ENCODE measurements at regions not wholly inside any gene's neighbourhood (a gene's known extent, or its start where the extent isn't known, plus 50 kb on each side); places are given as distances from the start of the nearest gene placed in this dataset.
A peak's percentile ranks its signal among the peaks of the same experiment; 100 is the strongest.

DNA sequence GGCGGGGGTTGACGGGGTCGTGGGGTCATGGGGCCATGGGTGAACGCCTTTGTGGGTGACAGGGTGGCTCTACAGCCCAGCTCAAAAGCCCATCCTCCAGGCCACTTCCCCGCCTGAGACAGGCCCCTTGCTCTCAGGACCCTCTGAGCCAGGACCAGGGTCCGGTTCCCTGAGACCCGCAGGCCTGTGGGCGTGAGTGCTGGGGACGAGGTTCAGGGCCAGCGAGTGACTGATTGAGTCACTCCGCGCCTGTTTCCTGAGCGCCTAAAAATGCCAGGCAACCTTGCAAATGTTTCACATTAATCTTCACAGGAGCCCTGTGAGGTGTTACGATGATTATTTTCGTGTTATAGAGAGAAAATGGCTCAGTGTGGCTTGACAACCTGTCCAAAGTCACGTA lies 97.8 kb downstream of the ZNF674 start:
- intact Hi-C loops (cut with DNase I), result no loop called here
- DNase-seq (ENCODE audit: low spot score) (no peak), ATAC-seq (no peak)

DNA sequence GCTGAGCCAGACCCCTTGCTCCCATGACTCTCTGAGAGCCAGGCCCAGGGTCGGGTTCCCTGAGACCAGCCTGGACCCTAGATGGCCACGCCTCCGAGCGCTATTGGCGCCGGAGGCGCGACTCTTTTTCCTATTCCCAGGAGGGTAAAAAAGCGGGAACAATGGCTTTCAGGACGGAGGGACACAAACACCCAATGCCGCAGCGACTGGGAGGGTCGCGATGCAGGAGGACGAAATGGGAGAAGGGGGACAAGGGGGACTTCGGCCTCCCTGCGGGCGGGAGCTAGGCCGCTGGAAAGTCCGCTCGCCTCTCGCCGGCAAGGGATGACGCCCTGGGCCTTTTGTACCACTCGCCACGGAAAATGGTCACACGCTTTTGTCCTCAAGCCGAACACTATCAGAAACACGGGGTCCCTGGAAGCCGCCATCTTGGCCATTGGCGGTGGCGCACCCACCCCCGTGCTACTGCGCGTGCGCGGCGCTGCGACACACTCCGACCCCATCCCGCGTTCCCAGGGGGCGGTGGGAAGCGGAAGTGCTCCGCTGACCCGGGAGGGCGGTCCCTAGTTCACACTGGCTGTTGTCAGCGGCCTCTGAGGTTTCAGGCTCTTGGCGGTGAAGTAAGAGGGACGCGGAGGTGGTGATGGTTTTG lies 98.4 kb downstream of the ZNF674 start:
- intact Hi-C loops (cut with DNase I), result no loop called here
- ATAC-seq (peak; percentile 99), DNase-seq (ENCODE audit: low spot score) (peak; percentile 90)

DNA sequence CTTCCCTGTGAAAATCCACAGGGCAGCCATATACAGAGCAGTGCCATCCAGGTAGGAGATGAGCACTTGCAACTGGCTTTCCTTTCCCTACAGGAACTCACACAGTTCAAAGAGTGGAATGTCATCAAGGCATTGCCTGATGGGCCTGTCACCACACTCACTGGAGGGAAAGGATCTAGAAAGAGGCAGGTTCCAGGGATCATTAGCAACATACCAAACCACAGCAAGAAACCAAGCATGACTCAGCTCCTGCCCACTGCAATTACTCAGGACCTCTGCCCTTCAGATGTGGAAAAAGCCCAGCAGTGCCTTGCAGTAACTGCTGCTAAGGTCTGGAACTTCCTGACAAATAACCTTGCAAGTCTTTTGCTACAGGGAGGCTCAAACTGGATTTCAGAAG lies 101.2 kb downstream of the ZNF674 start:
- no peak for DNase-seq (ENCODE audit: low spot score)
- no peak for ATAC-seq
- intact Hi-C loops (cut with DNase I), result no loop called here

DNA sequence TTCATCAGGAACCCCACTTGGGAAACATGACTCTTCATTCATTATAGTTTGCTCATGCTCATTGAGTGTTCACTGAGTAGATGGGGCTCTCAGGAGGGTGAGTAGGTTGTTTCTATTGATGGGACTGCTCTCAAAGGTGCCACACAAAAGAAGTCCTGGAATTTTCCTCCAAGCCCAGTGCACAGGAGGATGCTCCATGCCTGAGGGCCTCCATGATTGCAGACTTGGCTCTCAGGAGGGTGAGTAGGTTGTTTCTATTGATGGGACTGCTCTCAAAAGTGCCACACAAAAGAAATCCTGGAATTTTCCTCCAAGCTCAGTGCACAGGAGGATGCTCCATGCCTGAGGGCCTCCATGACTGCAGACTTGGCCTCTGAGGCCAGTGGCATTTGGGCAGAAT lies 108.5 kb downstream of the ZNF674 start:
- intact Hi-C loops (cut with DNase I), result no loop called here
- ATAC-seq (no peak), DNase-seq (ENCODE audit: low spot score) (no peak)

DNA sequence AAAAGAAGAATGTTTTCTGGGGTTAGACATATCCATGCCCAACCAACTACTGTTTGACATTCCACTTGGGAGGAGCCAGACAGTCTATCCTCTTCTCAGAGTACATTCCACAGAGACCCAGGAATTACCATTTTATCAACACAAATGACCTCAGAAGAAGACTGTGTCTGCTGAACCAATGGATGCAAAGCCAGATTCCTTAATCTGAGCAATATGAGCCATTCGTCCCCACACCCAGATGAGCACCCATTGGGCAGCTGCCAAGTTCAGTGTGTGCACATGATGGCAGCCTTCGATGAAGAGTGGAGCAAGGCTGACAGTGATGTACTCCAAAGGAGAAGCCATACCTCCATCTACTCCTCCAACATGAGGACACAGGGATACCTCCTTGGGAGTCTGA lies 111.3 kb downstream of the ZNF674 start:
- no peak for DNase-seq (ENCODE audit: low spot score)
- intact Hi-C loops (cut with DNase I), result no loop called here
- no peak for ATAC-seq

DNA sequence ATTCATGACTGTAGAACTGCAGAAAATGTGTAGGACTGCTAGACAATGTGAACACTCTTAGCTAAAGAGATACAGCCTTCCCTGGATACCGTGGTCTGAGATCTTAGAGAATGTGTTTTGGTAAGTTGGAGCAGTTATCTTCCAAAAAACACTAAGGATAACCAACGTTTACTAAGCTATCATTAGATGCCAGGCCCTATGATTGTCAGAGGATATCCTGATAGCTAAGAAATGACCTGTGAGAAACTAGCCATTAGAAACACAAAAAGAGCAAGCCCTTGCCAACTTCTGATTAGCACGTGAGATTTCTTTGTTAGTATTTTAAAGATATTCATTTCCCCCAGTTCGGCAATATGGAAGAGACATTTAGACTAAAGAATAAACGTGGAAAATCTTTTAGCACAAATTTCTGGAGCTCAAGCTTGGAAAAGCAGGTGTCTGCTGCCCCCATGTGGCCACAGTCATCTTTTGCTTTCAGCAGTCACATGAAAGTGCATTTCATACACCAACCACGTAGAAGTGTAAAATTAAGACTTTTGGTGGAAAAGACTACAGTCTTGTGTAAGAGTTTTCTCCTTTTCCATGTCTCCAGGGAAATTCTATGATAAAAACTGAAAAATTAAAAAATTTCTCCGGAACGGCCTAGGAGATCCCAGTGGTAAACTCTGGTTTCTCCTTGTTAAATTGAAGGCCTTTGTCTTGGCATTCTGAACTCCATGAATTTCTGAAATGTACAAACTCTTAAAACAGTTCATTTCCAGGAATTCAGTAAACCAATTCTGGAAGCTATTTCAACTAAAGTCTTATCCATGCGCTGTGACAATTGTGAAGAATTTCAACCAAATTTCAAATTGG lies 136.4 kb downstream of the ZNF674 start:
- intact Hi-C loops (cut with DNase I), result no loop called here
- peak; percentile 66 for ATAC-seq

DNA sequence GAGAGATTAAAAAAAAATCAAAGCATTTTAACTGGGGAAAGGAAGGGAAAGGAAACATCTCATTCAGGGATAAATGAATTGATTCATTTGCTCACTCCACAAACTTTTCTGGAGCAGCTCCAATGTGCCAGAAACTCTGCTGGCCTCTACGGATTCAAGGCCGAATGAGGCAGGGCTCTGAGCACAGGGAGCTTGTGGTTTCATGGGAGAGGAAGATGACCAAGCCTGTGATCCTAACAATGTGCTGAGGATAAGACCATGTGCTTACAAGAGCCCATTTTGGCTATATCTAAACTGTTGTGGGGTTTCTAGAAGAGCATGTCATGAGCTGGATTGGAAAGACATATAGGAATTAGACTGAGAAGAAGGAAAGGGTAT lies 137.5 kb downstream of the ZNF674 start:
- no peak for DNase-seq (ENCODE audit: low spot score)
- intact Hi-C loops (cut with DNase I), result no loop called here
- ATAC-seq, result no peak

More for the DNA sequence above, 136.4 kb downstream of the ZNF674 start:
- peak; percentile 90 for DNase-seq (ENCODE audit: low spot score)

DNA sequence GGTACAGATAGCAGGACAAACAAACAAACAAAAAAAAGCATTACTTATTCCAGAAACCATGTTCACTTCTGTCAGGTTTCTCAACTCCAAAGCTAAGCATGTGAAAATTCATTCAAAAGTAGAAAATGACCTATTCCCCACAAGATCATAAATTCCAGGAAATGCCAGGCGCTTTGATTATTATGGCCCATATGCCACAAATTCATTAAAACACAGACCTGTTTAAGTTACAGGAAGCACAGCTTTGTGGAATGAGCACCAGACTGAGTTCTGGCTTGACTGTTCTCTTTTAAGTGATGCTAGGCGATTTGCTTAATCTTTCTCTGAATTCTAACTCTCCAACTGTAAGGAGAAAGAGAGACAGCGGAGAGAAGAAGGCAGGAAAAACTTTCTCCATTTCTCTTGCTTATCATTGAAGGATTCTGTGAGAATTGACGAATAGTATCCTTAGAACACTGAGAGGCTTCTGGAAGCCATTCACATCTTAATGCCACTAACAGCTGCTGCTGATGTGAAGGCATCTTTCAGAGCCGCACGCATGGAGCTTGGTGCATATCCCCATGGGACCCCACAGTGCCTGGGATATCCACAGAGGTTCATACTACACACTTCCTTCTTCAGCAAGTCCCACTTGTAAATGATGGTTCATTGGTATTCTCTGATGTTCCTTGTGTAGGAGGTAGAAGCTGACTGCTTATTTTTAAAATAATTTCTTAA lies 138.0 kb downstream of the ZNF674 start:
- intact Hi-C loops (cut with DNase I), result no loop called here
- ATAC-seq (no peak), DNase-seq (ENCODE audit: low spot score) (no peak)

DNA sequence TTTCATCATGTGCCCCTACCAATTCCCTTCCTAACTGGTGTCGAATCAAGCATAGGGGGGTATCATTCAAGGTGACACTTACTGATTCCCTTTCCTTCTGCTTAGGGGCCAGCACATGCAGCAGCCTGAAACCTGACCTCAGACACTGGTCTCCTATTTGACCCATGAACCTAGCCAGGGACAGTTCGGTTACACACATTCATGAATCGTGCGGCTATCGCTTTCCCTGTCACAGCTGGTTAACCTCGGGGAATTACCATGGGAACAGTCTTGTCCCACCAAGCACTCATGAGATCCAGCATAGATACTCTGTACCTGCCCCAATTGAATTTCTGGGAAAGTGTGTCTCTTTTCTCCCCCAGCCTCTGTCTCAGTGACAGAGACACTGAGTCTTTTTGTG lies 140.4 kb downstream of the ZNF674 start:
- ATAC-seq (no peak), DNase-seq (ENCODE audit: low spot score) (no peak)
- intact Hi-C loops (cut with DNase I), result no loop called here

DNA sequence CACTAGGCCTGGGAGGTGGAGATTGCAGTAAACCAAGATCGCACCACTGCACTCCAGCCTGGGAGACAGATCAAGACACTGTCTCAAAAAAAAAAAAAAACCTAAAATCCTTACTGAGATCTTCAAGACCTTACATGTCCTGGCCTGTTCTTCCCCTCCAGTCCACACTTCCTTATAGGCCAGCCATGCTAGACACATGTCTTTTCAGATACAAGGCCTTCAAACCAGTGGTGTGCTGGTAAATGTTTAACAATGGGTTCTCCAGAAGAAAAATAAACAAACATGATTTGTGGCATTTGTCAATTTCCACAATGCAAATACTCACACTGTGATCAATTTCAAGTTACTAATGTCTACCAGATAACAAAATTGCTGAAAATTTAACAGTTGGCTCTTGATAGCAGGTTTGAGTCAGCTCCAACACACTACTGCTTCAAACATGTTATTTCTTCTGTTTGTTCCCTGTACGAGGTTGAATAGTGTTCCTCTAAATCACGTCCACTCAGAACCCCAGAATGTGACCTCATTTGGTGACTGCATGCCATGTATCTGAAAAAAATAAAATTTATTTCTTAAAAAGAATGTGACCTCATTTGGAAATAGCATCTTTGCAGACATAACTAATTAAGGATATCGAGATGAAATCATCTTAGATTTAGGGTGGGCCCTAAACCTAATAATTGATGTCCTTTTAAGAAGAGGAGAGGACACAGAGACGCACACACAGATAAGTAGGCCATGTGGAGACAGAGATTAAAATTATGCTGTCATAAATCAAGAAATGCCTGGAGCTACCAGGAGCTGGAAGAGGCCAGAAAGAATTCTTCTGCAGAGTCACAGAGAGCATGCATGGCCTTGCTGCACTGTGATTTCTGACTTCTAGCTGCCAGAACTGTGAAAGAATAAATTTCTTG lies 144.4 kb downstream of the ZNF674 start:
- DNase-seq (ENCODE audit: low spot score), result no peak
- ATAC-seq, result no peak
- intact Hi-C loops (cut with DNase I), result no loop called here

DNA sequence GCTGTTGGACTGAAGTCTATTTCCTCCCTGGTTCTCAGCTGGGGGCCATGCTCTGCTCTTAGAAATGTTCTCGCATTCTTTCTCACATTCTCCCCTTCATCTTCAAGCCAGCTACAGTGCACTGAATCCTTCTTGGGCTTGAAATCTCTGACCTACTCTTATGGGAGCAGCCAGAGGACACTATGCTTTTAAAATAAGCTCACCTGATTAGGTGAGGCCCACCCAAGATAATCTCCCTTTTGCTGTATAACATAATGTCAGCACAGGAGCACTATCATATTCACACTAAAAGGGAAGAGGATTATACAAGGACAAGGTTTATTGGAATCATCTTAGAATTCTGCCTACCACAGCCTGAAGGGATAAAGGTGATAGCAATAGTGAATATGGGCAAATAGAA lies 146.3 kb downstream of the ZNF674 start:
- ATAC-seq (no peak), DNase-seq (ENCODE audit: low spot score) (no peak)
- intact Hi-C loops (cut with DNase I), result no loop called here

DNA sequence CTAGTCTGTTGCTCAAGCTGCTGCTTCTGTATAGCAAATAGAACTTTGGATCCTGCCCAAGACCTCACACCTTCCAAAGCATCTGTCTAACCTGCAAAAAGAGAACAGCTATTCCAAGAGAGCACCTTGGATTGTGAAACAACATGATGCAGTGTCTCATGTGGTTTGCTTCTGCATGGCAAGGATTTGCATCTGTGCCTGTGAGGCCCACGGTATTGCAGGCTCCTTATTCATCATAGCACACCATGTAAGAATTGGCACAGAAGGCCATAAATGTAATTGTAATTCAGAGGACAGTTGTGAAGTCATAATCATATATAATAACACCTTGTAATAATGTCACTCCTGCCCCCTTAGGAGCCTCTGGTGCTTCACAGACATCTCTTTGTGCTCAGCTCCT lies 147.1 kb downstream of the ZNF674 start:
- ATAC-seq, result no peak
- no peak for DNase-seq (ENCODE audit: low spot score)
- intact Hi-C loops (cut with DNase I), result no loop called here

DNA sequence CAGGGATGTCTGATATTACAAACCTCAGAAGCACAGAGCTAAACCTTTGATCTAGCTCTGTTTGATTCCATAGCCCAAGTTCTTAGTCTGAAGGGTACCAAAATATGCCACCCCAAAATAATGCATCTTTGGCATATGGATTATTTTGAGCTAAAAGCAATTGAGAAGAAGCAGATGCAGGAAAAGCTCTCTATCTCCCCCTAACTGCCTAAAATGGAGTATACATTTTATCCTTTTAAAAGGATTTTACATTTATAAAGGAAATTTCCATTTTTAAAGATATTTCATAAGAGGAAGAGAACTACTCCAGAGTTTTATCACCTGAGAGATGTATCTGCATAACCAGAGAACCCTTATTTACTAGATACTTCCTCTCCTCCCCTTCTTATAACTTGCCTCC lies 158.7 kb downstream of the ZNF674 start:
- no peak for ATAC-seq
- intact Hi-C loops (cut with DNase I), result no loop called here

DNA sequence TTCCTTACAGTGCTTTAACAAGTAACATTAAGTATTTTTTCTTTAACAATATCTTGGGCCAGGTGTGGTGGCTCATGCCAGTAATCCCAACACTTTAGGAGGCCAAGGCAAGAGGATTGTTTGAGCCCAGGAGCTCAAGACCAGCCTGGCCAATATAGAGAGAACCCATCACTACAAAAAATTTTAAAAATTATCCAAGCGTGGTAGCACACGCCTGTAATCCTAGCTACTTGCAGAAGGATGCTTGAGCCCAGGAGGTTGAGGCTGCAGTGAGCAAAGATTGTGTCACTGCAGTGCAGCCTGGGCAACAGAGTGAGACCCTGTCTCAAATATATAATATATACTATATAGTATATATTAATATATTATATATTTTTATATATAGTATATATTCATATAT lies 162.2 kb downstream of the ZNF674 start:
- intact Hi-C loops (cut with DNase I), result no loop called here
- ATAC-seq (no peak), DNase-seq (ENCODE audit: low spot score) (no peak)

More for the DNA sequence above, 158.7 kb downstream of the ZNF674 start:
- no peak for DNase-seq (ENCODE audit: low spot score)

DNA sequence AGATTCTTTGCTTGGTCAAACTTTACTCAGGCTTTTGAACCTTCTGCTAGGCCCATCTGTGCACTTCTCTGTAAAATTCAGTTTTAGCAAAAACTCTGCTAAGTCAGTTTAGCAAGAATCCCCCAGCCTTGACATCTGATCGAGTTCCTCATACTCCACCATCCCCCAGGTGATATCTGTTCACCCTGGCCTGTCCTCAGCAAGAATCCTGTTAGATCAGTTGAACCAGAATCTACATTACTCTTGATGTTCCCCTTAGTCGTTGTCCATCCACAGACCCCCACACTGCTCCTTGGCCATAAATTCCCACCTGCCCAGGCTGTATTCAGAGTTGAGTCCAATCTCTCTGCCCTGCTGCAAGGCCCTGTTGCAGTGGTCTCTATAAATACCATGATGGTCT lies 162.6 kb downstream of the ZNF674 start:
- intact Hi-C loops (cut with DNase I), result no loop called here

DNA sequence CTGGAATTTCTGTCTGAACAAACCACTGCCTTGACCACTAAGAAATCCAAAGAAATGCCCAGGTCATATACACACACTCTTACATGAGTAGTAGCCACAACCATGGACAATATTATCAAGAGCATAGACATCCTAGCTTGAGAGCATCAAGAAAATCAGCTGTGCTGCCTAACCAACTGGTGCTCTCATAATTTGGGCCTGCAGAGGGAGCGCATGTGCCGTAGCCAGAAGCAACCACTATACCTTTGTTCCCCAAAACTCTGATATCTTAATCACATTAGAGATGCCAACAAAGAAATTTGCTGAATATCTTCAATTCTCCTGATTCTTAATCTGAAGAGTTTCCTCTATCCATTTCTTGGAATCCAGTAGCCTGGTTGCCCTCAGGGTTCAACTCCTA lies 163.6 kb downstream of the ZNF674 start:
- intact Hi-C loops (cut with DNase I), result no loop called here
- no peak for DNase-seq (ENCODE audit: low spot score)
- no peak for ATAC-seq

More for the DNA sequence above, 162.6 kb downstream of the ZNF674 start:
- ATAC-seq, result no peak
- no peak for DNase-seq (ENCODE audit: low spot score)

DNA sequence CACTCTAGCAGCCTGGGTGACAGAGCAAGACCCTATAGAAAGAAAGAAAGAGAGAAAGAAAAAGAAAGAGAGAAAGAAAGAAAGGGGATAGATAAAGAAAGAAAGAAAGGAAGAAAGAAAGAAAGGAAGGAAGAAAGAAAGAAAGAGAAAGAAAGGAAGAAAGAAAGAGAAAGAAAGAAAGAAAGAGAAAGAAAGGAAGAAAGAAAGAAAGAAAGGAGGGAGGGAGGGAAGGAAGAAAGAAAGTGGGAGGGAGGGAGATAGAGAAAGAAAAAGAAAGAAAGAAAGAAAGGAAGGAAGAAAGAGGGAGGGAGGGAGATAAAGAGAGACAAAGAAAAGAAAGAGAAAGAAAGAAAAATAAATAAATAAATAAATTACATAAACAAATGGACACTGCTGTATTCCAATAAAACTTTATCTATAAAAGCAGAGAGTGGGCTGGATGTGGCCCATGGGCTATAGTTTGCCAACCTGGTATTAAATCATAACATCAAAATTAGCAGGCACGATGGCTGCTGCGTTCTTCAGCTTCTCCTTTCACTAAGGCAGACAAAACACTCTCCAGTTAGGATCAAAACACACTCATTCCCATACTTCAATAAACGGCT lies 165.0 kb downstream of the ZNF674 start:
- no peak for DNase-seq (ENCODE audit: low spot score)
- intact Hi-C loops (cut with DNase I), result no loop called here
- no peak for ATAC-seq

DNA sequence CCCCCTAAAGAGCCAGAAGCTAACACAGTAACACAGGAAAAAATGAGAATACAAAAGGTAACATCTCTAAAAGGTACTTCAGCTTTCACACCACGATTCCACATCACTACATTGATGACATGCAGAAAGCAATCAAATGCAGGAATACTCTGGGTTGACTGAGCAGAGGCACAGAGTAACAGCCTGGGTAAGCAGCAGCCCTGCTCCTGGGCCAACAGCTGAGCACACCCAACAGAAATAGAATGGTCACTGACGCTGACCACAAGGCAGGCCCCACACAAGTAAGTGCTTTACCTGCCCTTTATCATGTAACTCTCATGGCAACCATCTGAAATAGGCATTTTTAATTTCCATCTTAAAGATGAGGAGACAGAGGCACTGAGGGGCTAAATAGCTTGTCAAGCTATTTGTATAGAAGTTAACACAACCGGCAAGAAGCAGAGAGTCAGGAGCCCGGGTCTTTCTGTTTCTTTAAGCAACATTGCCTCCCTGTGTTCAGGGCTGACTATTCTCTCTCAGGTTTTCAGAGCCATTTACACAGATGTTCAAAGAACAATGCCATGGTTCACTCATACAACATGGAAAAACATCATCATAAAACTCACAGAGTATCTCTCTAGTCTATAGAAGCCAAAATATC lies 168.9 kb downstream of the ZNF674 start:
- DNase-seq (ENCODE audit: low spot score) (no peak), ATAC-seq (peak; percentile 42)
- intact Hi-C loops (cut with DNase I), result no loop called here

Data from sciatic nerve (tissue), 2 donors.